Fibroblast of pulmonary artery (primary cell): ENCODE measurements at regions not wholly inside any gene's neighbourhood (a gene's known extent, or its start where the extent isn't known, plus 50 kb on each side); places are given as distances from the start of the nearest gene placed in this dataset.
"Not testable (repeated sequence)": the region's sequence is repeated elsewhere in the genome, so short reads cannot be mapped to it uniquely, and the experiment has no call there.

Source experiments
- DNase-seq: peaks from one replicate; pipeline ENCODE4 v3.0.0-alpha.2; 2010; ENCODE audit warnings: low read depth
- H3K4me3 ChIP-seq: replicated peaks from 2 replicates; pipeline ENCODE4 v1.5.1; 2011; ENCODE audit warnings: low read depth, mild to moderate bottlenecking, control low read depth, low read length, moderate library complexity
- CTCF ChIP-seq: IDR thresholded peaks from 2 replicates; pipeline ENCODE4 v1.5.1; 2011; ENCODE audit warnings: mild to moderate bottlenecking, control low read depth, low read length, inconsistent platforms; ENCODE audit errors: missing control alignments

- no peak for TF ChIP-seq CTCF
- H3K4me3 ChIP-seq, result no peak overlapping the region
- no peak for DNase-seq
These were observed 179.7 kb upstream of the ST6GALNAC5 start for GRCh38 chr1:76687307-76688175.

GRCh38 chr1:76690766-76691165 lies 176.5 kb upstream of the ST6GALNAC5 start:
- no peak overlapping the region for H3K4me3 ChIP-seq
- no peak for TF ChIP-seq CTCF
- DNase-seq, result no peak

GRCh38 chr1:76695535-76695934 lies 171.7 kb upstream of the ST6GALNAC5 start:
- no peak for TF ChIP-seq CTCF
- H3K4me3 ChIP-seq, result no peak overlapping the region
- DNase-seq, result no peak

- no peak for DNase-seq
- H3K4me3 ChIP-seq, result no peak overlapping the region
- TF ChIP-seq CTCF, result no peak
These were observed 169.9 kb upstream of the ST6GALNAC5 start for GRCh38 chr1:76697361-76697760.

- H3K4me3 ChIP-seq, DNase-seq: not testable (repeated sequence)
These were observed 167.6 kb upstream of the ST6GALNAC5 start for GRCh38 chr1:76699646-76700045.

- not testable (repeated sequence) for DNase-seq
These were observed 167.1 kb upstream of the ST6GALNAC5 start for GRCh38 chr1:76700200-76700599.

GRCh38 chr1:76705560-76705959 lies 161.7 kb upstream of the ST6GALNAC5 start:
- no peak for DNase-seq
- TF ChIP-seq CTCF, result no peak
- no peak overlapping the region for H3K4me3 ChIP-seq

More at GRCh38 chr1:76700200-76700599, 167.1 kb upstream of the ST6GALNAC5 start:
- not testable (repeated sequence) for H3K4me3 ChIP-seq

- H3K4me3 ChIP-seq, result no peak overlapping the region
- TF ChIP-seq CTCF, result no peak
- no peak for DNase-seq
These were observed 153.7 kb upstream of the ST6GALNAC5 start for GRCh38 chr1:76713535-76713934.
